Activated CD4-positive, alpha-beta memory T cell treated with anti-CD3 and anti-CD28 coated beads, Interleukin-2, amount 10 ng/mL, durations not matched to agents 7 days and 5 days (primary cell): ENCODE measurements at regions not wholly inside any gene's neighbourhood (a gene's known extent, or its start where the extent isn't known, plus 50 kb on each side); places are given as distances from the start of the nearest gene placed in this dataset.

Experiments used
- CTCF ChIA-PET: fragments of 350-600 bp; sonication (Branson Sonifier 250); formaldehyde crosslinking; loops from one replicate; lab custom pipeline; 2021; ENCODE audit warnings: antibody characterized with exemption, inconsistent platforms; lab: Charles Lee
- POLR2A ChIA-PET: fragments of 350-600 bp; sonication (Branson Sonifier 250); formaldehyde crosslinking; loops from one replicate; lab custom pipeline; 2021; ENCODE audit warnings: antibody characterized with exemption; lab: Charles Lee
- DNase-seq: peaks from one replicate; pipeline ENCODE4 v3.0.0-alpha.2; 2020
- H3K27ac Mint-ChIP-seq: one replicate; pipeline ENCODE4 v1.8.0; 2021; ENCODE audit warnings: mild to moderate bottlenecking, mixed read lengths
- H3K27me3 Mint-ChIP-seq: one replicate; pipeline ENCODE4 v1.8.0; 2021; ENCODE audit warnings: mixed read lengths
- H3K36me3 Mint-ChIP-seq: one replicate; pipeline ENCODE4 v1.8.0; 2021; ENCODE audit warnings: low read depth, mixed read lengths
- H3K4me1 Mint-ChIP-seq: one replicate; pipeline ENCODE4 v1.8.0; 2021; ENCODE audit warnings: mixed read lengths
- H3K4me3 Mint-ChIP-seq: one replicate; pipeline ENCODE4 v1.8.0; 2021; ENCODE audit warnings: mild to moderate bottlenecking, mixed read lengths
- H3K9me3 Mint-ChIP-seq: one replicate; pipeline ENCODE4 v1.8.0; 2021; ENCODE audit warnings: mixed read lengths

- Mint-ChIP-seq H3K36me3 (no peaks in the 10 kb centered on the region), H3K9me3 (no peaks in the 10 kb centered on the region), H3K27ac (no peak overlapping the region), H3K4me3 (no peak overlapping the region), H3K27me3 (peaks cover 10% of the 10 kb centered on the region), H3K4me1 (no peaks in the 10 kb centered on the region)
- CTCF ChIA-PET = interaction anchor here (0.9 kb wide), 1 partner anchor 240 kb away, joined by 3 read pairs; no protein-coding TSS in a partner anchor
- POLR2A ChIA-PET = no interaction called here
- no peak for DNase-seq
These were observed 237.5 kb downstream of the GADD45G start for GRCh38 chr9:89842267-89842768.

GRCh38 chr9:89843074-89843473 is 238.3 kb downstream of the GADD45G start:
- no peaks in the 10 kb centered on the region for H3K9me3 Mint-ChIP-seq
- no peak overlapping the region for H3K4me3 Mint-ChIP-seq
- DNase-seq = no peak
- H3K4me1 Mint-ChIP-seq = no peaks in the 10 kb centered on the region
- ChIA-PET CTCF (interaction anchor here (0.9 kb wide), 1 partner anchor 240 kb away, joined by 3 read pairs; no protein-coding TSS in a partner anchor), POLR2A (no interaction called here)
- H3K27ac Mint-ChIP-seq = no peak overlapping the region
- peaks cover 10% of the 10 kb centered on the region for H3K27me3 Mint-ChIP-seq
- no peaks in the 10 kb centered on the region for H3K36me3 Mint-ChIP-seq

- Mint-ChIP-seq H3K27ac (no peak overlapping the region), H3K4me1 (no peaks in the 10 kb centered on the region), H3K4me3 (no peak overlapping the region), H3K36me3 (no peaks in the 10 kb centered on the region), H3K27me3 (peaks cover 10% of the 10 kb centered on the region), H3K9me3 (no peaks in the 10 kb centered on the region)
- DNase-seq = no peak
- CTCF ChIA-PET = no interaction called here
- POLR2A ChIA-PET = no interaction called here
These were observed 238.8 kb downstream of the GADD45G start for GRCh38 chr9:89843591-89843990.

GRCh38 chr9:89844075-89844474 is 239.3 kb downstream of the GADD45G start:
- Mint-ChIP-seq H3K27ac (no peak overlapping the region), H3K27me3 (peaks cover 12% of the 10 kb centered on the region), H3K9me3 (no peaks in the 10 kb centered on the region), H3K4me3 (no peak overlapping the region), H3K36me3 (no peaks in the 10 kb centered on the region), H3K4me1 (no peaks in the 10 kb centered on the region)
- ChIA-PET POLR2A (no interaction called here), CTCF (no interaction called here)
- DNase-seq = no peak

- Mint-ChIP-seq H3K27ac (no peak overlapping the region), H3K27me3 (peaks cover 13% of the 10 kb centered on the region), H3K36me3 (no peaks in the 10 kb centered on the region), H3K4me1 (no peaks in the 10 kb centered on the region), H3K4me3 (no peak overlapping the region), H3K9me3 (no peaks in the 10 kb centered on the region)
- no peak for DNase-seq
- ChIA-PET POLR2A (no interaction called here), CTCF (no interaction called here)
These were observed 239.7 kb downstream of the GADD45G start for GRCh38 chr9:89844535-89844934.

GRCh38 chr9:89845321-89845720 is 240.5 kb downstream of the GADD45G start:
- H3K9me3 Mint-ChIP-seq = no peaks in the 10 kb centered on the region
- no peak overlapping the region for H3K4me3 Mint-ChIP-seq
- H3K36me3 Mint-ChIP-seq = no peaks in the 10 kb centered on the region
- H3K27me3 Mint-ChIP-seq = peaks cover 15% of the 10 kb centered on the region
- H3K4me1 Mint-ChIP-seq = no peaks in the 10 kb centered on the region
- ChIA-PET POLR2A (no interaction called here), CTCF (no interaction called here)
- no peak for DNase-seq
- H3K27ac Mint-ChIP-seq = no peak overlapping the region

- no peaks in the 10 kb centered on the region for H3K4me1 Mint-ChIP-seq
- H3K27ac Mint-ChIP-seq = no peak overlapping the region
- no peaks in the 10 kb centered on the region for H3K9me3 Mint-ChIP-seq
- ChIA-PET CTCF (no interaction called here), POLR2A (no interaction called here)
- no peak overlapping the region for H3K4me3 Mint-ChIP-seq
- no peak for DNase-seq
- peaks cover 16% of the 10 kb centered on the region for H3K27me3 Mint-ChIP-seq
- H3K36me3 Mint-ChIP-seq = no peaks in the 10 kb centered on the region
These were observed 241.1 kb downstream of the GADD45G start for GRCh38 chr9:89845862-89846261.

- ChIA-PET CTCF (no interaction called here), POLR2A (no interaction called here)
- Mint-ChIP-seq H3K4me3 (no peak overlapping the region), H3K27ac (no peak overlapping the region), H3K36me3 (no peaks in the 10 kb centered on the region), H3K4me1 (no peaks in the 10 kb centered on the region), H3K27me3 (peaks cover 15% of the 10 kb centered on the region), H3K9me3 (no peaks in the 10 kb centered on the region)
- no peak for DNase-seq
These were observed 243.5 kb downstream of the GADD45G start for GRCh38 chr9:89848060-89849040.

- ChIA-PET POLR2A (no interaction called here), CTCF (no interaction called here)
- DNase-seq = no peak
- no peak overlapping the region for H3K4me3 Mint-ChIP-seq
- H3K27ac Mint-ChIP-seq = no peak overlapping the region
- no peaks in the 10 kb centered on the region for H3K36me3 Mint-ChIP-seq
- no peaks in the 10 kb centered on the region for H3K4me1 Mint-ChIP-seq
- peaks cover 18% of the 10 kb centered on the region for H3K27me3 Mint-ChIP-seq
- no peaks in the 10 kb centered on the region for H3K9me3 Mint-ChIP-seq
These were observed 244.3 kb downstream of the GADD45G start for GRCh38 chr9:89849096-89849495.

GRCh38 chr9:89850153-89850552 is 245.3 kb downstream of the GADD45G start:
- H3K27ac Mint-ChIP-seq = no peak overlapping the region
- CTCF ChIA-PET = interaction anchor here (1.0 kb wide), 1 partner anchor 257 kb away, joined by 3 read pairs; no protein-coding TSS in a partner anchor

GRCh38 chr9:89850631-89851325 is 246.0 kb downstream of the GADD45G start:
- Mint-ChIP-seq H3K27ac (no peak overlapping the region), H3K9me3 (no peaks in the 10 kb centered on the region), H3K4me3 (no peak overlapping the region), H3K27me3 (peaks cover 22% of the 10 kb centered on the region), H3K4me1 (no peaks in the 10 kb centered on the region), H3K36me3 (no peaks in the 10 kb centered on the region)
- CTCF ChIA-PET = interaction anchor here (1.0 kb wide), 1 partner anchor 258 kb away, joined by 3 read pairs; no protein-coding TSS in a partner anchor
- POLR2A ChIA-PET = no interaction called here
- DNase-seq = no peak

More at GRCh38 chr9:89850153-89850552, 245.3 kb downstream of the GADD45G start:
- Mint-ChIP-seq H3K9me3 (no peaks in the 10 kb centered on the region), H3K36me3 (no peaks in the 10 kb centered on the region), H3K4me3 (no peak overlapping the region), H3K4me1 (no peaks in the 10 kb centered on the region), H3K27me3 (peaks cover 20% of the 10 kb centered on the region)
- POLR2A ChIA-PET = no interaction called here
- no peak for DNase-seq

GRCh38 chr9:89853161-89853560 is 248.3 kb downstream of the GADD45G start:
- H3K36me3 Mint-ChIP-seq = no peaks in the 10 kb centered on the region
- CTCF ChIA-PET = no interaction called here

GRCh38 chr9:89853931-89854330 is 249.1 kb downstream of the GADD45G start:
- Mint-ChIP-seq H3K27ac (no peak overlapping the region), H3K4me3 (no peak overlapping the region), H3K9me3 (no peaks in the 10 kb centered on the region), H3K4me1 (no peaks in the 10 kb centered on the region), H3K27me3 (peaks cover 40% of the 10 kb centered on the region), H3K36me3 (no peaks in the 10 kb centered on the region)
- DNase-seq = no peak
- ChIA-PET CTCF (interaction anchor here (0.5 kb wide), 1 partner anchor 219 kb away, joined by 3 read pairs; no protein-coding TSS in a partner anchor), POLR2A (no interaction called here)

More at GRCh38 chr9:89853161-89853560, 248.3 kb downstream of the GADD45G start:
- no peak for DNase-seq
- H3K27ac Mint-ChIP-seq = no peak overlapping the region
- peaks cover 34% of the 10 kb centered on the region for H3K27me3 Mint-ChIP-seq
- H3K9me3 Mint-ChIP-seq = no peaks in the 10 kb centered on the region
- POLR2A ChIA-PET = no interaction called here
- H3K4me3 Mint-ChIP-seq = no peak overlapping the region
- no peaks in the 10 kb centered on the region for H3K4me1 Mint-ChIP-seq
